Ishikawa (cell line): ENCODE measurements at regions not wholly inside any gene's neighbourhood (a gene's known extent, or its start where the extent isn't known, plus 50 kb on each side); places are given as distances from the start of the nearest gene placed in this dataset.

Experiments used
- EP300 ChIP-seq: IDR thresholded peaks from 2 replicates; pipeline ENCODE4 v1.6.1; 2012; ENCODE audit warnings: borderline replicate concordance
- MAX ChIP-seq: IDR thresholded peaks from 2 replicates; pipeline ENCODE4 v1.6.1; 2012
- USF1 ChIP-seq: IDR thresholded peaks from 2 replicates; pipeline ENCODE4 v1.6.1; 2012

DNA sequence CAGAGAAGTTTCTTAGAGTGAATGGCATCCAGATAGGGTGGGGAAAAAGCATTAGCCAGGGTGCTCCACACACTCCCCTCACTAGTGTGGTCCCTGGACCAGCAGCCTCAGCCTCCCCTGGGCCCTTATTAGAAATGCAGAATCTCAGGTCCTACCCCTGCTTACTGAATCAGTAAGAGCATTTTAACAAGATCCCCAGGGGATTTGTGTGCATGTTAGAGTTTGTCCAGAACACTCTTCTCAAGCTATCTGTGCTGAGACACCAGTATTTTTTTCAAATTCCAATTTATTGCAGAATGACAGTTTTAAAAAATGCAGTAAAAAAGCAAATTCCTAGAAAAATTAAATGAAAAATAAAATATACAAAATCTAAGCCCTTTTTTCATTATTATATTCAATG, 123.1 kb downstream of the MIAT start:
- TF ChIP-seq EP300 (no peak), MAX (no peak), USF1 (no peak)
